ENCODE measurements at regions not wholly inside any gene's neighbourhood (a gene's known extent, or its start where the extent isn't known, plus 50 kb on each side); places are given as distances from the start of the nearest gene placed in this dataset.
"Not testable (repeated sequence)": the region's sequence is repeated elsewhere in the genome, so short reads cannot be mapped to it uniquely, and the experiment has no call there.

DNA sequence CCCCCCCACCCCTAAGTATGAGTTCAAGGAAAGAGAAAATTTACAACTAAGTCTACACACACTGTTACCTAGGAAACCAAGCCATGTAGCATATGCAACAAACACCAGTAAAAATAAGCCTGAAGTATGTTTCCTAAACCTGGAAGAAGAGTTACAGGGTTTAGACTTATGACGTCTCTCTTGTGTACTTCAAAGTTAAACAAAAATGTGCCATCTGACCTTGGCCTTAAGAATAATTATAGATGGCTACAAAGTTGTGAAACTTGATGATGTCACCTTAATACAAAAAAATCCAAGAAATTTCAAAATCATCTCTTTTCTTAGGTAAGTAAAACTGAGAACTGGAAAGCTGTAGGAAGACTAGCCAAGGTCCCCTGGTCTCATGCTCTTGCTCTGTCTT is 297.6 kb upstream of the NRXN1 start:
- no peak for DNase-seq (ENCODE audit: low read depth)

DNA sequence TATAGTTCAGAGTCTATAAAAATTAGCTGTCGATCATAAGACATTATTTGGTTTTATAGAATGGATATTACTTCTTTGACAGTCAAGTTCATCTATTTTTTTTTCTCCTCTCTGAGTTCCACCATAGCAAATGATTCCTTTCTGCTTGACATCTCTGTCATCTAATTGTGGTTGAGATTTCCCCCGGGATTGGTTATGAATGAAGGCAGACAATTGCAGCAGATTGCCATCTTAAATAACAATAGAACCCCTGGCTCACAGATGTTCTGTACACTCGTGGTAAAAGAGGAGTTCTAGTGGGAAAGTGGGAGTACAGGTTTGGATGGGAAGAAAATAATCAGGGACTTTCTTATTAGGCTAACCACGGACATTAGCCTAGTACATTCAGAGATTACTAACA is 292.1 kb upstream of the NRXN1 start:
- DNase-seq (ENCODE audit: low read depth): no peak

DNA sequence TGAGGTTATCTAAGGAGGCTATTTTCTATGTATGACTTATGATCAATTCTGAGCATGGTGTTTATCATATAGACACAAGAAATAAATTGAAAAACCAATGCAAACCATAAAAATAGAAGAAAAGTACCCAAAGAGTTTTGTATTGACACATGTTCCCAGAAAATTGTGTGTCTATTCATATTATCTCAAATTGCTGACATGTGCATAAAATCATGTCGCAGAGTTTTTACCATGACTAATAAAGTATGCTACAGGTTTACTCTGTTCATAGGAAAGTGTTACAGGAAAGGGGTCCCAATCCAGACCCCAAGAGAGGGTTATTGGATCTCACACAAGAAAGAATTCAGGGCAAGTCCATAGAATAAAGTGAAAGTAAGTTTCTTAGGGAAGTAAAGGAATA is 290.7 kb upstream of the NRXN1 start:
- no peak for DNase-seq (ENCODE audit: low read depth)

DNA sequence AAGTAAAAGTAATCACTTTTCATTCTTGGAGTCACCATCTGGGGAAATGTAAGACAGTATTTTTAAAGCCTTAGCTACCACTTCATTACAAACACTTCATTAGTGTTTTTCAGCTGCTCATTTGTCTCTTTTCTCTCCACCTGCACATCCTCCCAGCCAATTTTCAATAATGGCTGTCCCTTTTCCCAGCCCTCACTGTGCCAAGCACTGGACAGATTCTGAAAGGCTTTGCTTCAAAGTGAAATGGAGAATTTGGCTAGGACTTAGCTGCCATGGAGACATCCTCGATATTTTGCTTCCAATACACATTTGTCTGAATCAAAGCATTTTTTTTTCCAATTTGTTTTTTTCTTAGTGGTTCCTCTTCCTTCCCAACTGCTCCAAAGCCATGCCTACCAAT is 272.4 kb upstream of the NRXN1 start:
- no peak for DNase-seq (ENCODE audit: low read depth)

DNA sequence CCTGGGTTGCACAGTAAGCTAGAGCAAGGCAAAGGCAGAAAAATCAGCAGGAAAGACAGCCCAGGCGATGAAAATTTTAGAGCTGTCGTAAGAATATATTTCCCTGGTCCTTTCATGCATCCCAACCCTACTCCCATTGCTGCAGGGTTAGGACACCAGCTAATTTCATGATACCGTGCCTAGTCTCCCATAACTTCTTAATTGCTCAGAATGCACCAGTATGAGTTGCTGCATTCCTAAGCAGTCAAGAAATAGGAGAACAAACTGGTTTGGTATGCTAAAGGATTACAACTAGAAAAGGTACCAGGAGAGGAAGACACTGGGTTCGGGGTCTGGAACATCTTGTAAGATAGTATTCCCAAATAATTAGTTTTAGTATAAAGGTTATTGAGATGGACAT is 269.4 kb upstream of the NRXN1 start:
- DNase-seq (ENCODE audit: low read depth): no peak

DNA sequence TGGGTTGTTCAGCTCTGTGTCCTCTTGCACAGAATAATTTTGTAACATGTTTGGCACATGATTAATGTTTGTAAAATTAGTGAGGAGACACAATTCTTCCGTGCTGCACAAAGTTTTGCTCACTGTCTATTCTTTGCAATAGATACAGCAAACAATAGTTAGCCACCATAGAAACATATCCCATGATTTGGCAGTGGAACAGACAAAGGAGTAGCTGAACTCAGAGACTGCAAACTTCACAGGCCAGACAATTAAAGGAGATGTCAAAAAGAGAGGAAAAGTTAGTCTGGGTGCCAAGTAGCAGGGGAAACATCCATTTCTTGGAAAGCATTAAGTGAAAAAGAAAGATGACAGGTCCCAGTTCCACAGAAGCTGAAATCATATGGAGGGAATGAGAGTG is 267.4 kb upstream of the NRXN1 start:
- no peak for DNase-seq (ENCODE audit: low read depth)

DNA sequence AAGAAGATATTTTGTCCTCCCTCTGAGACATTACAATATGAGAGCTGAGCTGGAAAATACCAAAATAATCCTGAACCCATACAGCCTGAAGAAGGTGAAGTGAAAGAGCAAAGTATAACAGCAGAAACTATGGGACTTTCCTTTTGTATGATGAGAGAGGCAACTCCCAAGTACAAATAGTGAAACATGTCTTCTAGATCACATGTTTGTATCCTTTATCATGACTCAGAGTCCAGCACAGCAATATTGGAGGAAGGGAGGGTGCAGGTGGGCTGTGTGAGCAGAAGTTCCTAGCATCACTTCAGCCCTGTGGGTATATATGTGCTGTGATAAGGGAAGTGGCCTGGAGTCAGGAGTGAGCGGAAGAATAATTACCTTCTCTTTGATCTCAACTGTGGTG is 265.6 kb upstream of the NRXN1 start:
- DNase-seq (ENCODE audit: low read depth): no peak

DNA sequence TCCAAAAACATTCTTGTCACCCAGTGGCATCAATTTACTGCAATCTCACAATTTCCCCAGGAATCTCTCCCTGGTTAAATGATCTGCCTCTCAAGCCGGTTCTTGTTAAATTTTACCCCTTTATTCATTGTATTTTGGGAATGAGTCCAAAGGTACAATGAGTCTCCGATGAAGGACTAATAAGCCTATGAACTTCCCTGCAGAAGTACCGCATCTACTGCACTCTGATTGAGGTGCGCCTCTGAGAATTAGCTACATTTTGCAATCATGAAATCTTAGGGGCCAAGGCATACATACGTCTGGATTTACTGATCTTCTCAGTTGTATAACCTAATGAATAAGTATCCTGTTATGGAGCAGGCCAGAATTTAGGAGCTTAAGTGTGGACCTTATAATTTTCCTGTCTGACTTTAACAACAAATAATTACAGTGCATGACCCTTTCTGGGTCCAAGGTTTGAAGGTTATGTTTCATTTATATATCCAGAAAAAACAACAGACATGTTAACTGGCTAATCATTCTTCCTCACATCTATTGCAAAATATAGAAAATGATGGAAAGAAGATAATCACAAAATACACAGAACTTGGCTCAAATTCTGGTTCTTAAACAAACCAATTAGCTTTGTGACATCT is 261.8 kb upstream of the NRXN1 start:
- DNase-seq (ENCODE audit: low read depth): no peak

DNA sequence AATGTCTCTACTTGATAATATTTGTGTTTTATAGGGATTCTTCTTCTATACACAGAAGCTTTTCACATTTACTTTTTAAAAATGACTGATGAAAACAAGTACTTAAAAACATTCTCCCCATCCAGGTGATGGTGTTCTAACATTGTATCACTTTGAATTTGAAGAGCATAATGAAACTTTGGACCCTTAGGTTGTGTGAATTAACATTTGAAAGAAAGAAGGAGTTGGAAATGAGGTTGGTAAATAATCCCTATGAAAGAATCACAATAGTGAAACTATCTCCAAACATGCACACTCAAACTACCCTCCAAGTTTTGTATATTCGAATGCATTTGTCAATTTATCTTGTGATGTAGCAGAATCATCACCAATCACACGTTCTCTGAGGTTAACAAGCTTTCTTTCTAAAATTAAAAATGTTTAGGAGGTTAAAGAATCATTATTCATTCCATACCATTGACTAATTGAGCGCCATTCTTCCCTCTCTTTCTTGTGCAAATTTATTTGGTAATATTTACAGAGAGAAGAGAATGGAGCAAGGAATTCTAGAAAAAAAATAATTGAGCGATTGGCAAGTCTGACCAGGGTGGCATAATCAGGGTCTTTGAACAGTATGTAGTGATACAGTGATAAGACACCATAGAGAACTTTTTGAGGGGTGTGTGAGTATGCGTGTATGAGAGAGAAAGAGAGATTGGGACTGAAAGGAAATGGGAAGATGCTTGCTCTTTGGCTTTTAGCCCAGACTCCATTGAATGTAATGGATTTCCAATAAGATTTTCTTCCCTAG is 260.0 kb upstream of the NRXN1 start:
- DNase-seq (ENCODE audit: low read depth): no peak

DNA sequence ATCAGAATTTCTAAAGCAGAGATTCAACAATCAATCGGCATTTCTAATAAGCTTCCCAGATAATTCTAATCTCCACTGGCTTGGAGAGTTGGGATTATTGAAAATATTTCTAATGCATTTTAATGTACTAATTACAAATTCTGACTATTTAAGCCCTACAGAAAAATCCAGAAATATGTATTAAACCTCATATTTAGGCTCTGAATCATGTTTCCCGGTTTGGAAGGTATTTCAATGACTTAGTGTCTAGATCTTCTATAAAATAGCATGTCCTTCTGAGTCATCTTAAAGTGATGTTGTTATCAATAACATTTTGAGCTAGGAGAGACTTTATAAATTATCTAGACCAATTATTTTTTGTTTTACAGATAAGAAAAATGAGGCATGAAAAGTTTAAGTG is 258.8 kb upstream of the NRXN1 start:
- no peak for DNase-seq (ENCODE audit: low read depth)

GRCh38 chr2:51289045-51289444 is 257.1 kb upstream of the NRXN1 start:
- DNase-seq (ENCODE audit: low read depth): no peak

DNA sequence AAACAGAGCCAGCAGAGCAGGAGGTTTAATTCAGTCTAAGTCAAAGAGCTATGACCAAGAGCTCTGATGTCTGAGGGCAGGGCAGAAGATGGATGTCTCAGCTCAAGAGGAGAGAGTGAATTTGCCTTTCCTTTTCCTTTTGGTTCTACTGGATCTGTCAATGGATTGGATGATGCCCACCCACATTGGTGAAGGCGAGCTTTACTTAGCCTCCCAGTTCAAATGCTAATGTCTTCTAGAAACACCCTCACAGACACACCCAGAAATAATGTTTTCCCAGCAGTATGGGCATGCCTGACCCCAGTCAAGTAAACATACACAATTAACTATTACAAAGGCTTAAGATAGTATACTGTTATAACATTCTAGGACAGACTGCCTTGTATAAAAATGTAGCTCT is 236.3 kb upstream of the NRXN1 start:
- DNase-seq (ENCODE audit: low read depth): no peak

GRCh38 chr2:51265539-51265938 is 233.6 kb upstream of the NRXN1 start:
- no peak for DNase-seq (ENCODE audit: low read depth)

DNA sequence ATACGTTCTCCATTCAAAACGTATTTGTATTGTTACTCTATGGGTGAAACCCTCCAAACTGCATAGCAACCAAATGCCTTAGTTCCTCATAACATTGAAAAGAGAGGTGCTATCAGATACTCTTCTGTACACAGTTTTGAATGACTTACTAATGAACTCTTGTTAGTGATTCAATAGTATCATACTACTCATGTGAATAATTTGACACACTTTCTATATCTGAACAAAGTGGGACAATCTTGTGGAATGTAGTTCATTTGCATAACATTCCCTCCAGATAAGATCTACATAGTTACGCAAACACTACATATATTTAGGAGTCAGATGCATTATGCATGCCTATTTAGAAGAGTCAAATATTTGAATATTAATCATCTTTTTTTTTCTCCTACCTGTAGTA is 232.0 kb upstream of the NRXN1 start:
- no peak for DNase-seq (ENCODE audit: low read depth)

GRCh38 chr2:51263101-51263500 is 231.2 kb upstream of the NRXN1 start:
- not testable (repeated sequence) for DNase-seq (ENCODE audit: low read depth)

- no peak for DNase-seq (ENCODE audit: low read depth)
Observed at GRCh38 chr2:51258301-51258700, 226.4 kb upstream of the NRXN1 start.

DNA sequence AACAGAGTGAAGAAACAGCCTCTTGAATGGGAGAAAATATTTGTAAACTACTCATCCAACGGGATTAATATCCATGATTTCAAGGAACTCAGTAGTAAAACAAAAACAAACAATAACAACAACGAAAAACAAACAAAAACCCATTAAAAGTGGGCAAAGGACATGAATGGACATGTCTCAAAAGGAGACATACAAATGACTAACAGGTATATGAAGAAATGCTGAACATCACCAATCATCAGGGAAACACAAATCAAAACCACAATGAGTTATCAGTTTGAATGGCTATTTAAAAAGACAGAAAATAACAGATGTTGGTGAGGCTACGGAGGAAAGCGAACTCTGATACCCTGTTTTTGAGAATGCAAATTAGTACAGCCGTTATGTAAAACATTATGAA is 224.8 kb upstream of the NRXN1 start:
- DNase-seq (ENCODE audit: low read depth): no peak

DNA sequence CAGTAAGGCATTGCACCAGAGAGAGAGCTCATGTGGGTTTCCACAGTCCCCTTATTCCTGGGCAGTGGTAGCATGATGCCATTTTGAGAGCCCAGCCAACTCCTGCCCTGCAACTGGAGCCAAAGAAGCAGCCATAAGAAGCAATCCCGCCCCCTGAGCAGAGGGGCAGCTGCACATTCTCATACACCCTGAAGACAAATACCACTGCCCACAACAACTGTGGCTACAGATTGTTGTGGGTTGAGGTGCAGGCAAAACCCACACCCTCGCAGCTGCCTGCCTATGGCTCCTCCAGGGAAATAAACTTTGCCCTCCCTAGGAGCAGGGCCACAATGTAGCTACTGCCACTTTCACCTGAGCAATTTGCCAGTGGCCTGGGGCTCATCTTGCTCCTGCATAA is 219.4 kb upstream of the NRXN1 start:
- DNase-seq (ENCODE audit: low read depth): no peak

DNA sequence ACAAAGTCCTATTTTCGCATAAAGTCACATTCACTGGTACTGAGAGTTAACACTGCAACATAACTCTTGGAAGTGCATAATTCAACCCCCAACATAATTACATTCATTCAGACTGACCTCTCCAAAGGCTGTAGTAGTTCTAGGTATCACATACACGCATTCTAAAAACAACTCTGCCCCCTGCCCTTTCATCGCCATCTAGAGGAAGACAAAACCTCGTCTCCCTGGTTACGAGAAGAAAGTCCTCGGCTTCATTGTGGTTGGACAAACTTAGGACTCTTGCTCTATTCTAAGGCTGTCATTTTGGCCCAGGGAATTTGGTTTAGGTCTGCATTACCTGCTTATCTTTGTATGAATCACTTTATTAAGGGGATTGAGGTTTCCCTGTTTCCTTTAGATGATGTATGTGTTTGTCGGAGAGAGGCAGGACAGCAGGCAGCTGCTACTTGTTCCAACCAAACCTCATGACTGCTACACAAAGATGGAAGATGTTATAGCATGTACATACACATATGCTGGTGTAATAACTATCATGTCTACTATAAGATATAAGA is 215.4 kb upstream of the NRXN1 start:
- no peak for DNase-seq (ENCODE audit: low read depth)

- DNase-seq (ENCODE audit: low read depth): no peak
Observed at GRCh38 chr2:51243892-51244535, 212.1 kb upstream of the NRXN1 start.

DNA sequence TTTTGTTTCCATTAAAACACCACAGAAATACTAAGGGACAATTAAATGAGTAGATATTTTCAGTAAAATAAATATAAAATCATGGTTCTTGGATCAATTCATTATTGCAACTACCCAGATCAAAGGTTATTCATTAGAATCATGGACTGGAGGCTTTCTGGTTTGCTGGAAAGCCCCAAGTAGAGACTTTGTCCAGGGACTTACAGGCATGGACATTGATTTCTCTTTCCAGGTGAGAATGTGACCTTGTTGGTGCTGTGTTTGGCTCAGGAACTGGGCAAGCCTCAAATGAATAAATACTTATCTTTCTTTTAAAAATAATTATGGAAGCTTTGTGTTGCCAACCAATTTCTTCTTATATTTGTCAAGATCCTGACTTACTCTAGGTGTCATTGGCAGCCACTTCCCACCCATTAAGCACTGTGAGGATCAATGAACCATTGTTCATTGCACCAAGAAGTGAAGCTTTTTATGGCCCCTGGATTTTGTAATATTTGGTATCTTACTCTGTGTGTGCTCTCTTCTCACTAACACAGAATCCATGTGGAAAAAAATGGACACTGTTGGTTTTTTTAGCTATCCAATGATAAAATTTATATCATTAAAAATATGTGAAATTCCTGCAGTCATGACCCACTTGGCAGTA is 205.8 kb upstream of the NRXN1 start:
- DNase-seq (ENCODE audit: low read depth): no peak

- DNase-seq (ENCODE audit: low read depth): no peak
Observed at GRCh38 chr2:51232027-51232426, 200.1 kb upstream of the NRXN1 start.

DNA sequence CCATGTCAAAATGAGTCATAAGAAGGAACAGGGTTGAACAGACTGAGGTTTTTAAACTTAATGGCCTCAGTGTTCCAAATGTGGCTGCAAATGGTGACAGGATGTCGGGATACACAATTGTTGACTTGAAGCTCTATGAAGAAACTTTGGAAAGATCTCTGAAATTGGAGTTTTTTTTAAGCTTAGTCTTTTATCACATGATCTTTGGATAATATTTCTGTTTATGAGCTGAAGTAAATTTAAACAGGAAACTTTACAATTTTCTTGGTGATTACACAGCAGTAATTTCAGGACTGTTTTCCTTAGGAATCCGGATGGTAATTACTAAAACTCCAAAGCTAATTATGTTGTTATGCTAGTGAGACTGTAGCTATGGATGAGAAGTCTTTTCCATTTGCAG is 199.1 kb upstream of the NRXN1 start:
- no peak for DNase-seq (ENCODE audit: low read depth)

Measured in fibroblast of the conjunctiva (primary cell).